GM12874 (cell line): ENCODE measurements at regions not wholly inside any gene's neighbourhood (a gene's known extent, or its start where the extent isn't known, plus 50 kb on each side); places are given as distances from the start of the nearest gene placed in this dataset.

Experiments
- CTCF ChIP-seq: IDR thresholded peaks from 2 replicates; pipeline ENCODE4 v1.5.1; 2011; ENCODE audit warnings: low read depth, mild to moderate bottlenecking, control low read depth, low read length, moderate library complexity; ENCODE audit not compliant: insufficient read depth

- no peak for TF ChIP-seq CTCF
Measured at GRCh38 chr1:81600363-81600762, 200.4 kb upstream of the ADGRL2 start.

DNA sequence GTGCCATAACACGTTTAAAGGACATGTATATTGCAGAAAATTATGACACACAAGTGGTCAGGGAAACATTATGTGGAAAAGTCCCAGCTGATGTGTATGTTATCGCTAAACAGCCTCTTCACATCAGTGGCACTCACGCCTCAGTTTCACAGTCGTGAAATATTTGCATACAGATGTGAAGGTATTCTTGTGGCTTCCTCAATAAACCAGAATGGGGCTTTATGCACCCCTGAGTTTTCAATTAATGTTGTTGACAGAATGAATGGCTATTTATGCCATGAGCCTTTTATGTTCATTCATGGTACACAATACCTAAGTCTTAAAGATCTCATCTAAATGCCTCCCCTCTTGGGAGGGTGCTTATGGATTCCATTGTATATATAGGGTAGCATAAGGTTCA lies 202.1 kb upstream of the ADGRL2 start:
- no peak for TF ChIP-seq CTCF

DNA sequence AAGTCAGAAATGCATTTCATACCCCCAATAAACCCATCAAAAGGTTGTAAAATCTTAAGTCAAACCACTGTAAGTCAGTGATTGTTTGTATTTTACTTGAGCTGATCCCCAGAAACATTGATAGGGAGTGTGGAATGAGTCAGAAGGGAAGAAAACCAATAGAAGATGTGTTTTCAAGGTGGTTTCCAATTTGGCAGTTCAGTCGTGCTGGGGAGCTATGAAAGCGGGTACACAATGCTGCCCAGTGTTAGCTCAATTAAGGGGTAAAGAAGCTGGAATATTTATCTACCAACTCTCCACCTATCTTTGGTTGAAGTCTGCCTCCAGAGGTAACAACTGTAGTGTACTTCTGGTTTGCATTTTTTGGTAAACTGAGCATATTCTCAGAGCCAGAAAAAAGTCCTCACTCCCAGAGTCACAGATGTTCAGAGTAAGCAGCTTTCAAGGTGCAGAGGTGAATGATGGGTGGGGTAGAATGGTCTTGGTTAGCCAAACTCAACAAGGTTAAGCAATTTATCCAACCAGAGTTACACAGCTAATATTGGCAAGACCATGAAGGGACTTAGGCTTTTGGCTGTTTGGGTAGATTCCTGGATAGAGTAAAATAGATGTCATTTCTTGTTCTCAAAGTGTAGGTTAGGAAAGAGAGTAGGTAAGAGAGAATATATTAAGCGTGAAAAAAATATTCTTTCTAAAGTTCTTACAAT lies 202.9 kb upstream of the ADGRL2 start:
- TF ChIP-seq CTCF, result no peak

GRCh38 chr1:81596341-81596740 lies 204.4 kb upstream of the ADGRL2 start:
- TF ChIP-seq CTCF, result no peak

- no peak for TF ChIP-seq CTCF
Measured at GRCh38 chr1:81594206-81594605, 206.5 kb upstream of the ADGRL2 start.

DNA sequence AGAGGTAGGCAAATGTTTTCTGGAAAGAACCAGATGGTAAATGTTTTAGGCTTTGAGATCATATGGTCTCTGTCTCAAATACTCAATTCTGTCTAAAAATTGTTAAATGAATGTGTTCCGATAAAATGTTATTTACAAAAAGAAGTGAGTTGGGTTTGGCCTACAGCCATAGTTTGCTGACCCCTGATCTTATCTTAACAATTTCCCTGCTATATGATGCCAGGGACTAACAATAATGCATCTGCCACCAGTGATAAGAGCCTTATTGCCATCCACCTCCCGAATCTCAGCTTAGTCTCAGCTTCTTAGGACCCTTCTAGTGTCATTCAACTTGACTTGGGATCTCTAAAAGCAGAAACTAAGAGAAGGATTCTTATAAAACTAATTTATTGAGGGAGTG lies 208.5 kb upstream of the ADGRL2 start:
- no peak for TF ChIP-seq CTCF

DNA sequence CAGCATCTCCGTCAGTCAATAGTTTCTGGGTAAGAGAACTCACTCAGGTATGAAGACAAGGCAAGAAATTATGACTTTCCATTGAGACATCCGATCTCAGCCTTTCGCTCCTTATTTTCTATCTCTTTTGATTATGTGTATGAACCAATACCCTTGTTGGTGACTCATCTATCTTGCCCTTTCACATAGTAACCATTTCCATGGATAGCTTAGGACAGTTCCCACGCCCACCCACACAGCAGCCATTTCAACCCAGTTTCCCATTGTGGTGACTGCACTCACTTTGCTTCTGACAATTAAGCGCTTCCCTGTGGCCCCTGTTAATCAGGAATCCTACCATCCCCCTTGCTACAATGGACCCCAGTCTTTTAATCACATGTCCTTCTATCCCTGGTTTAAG lies 210.6 kb upstream of the ADGRL2 start:
- no peak for TF ChIP-seq CTCF
